DOHH2 (cell line): ENCODE measurements at regions not wholly inside any gene's neighbourhood (a gene's known extent, or its start where the extent isn't known, plus 50 kb on each side); places are given as distances from the start of the nearest gene placed in this dataset.

Experiments
- H3F3A ChIP-seq: fragments of 200-600 bp; sonication (generic), shearing (Covaris generic); 2 replicates; pipeline ENCODE4 v1.6.0; 2016; ENCODE audit warnings: antibody characterized with exemption, mild to moderate bottlenecking; ENCODE audit not compliant: control insufficient read depth, insufficient read depth
- H3K27ac ChIP-seq: fragments of 200-600 bp; sonication (generic); 2 replicates; pipeline ENCODE4 v1.5.1; 2014; ENCODE audit warnings: low read depth, mild to moderate bottlenecking, low read length, moderate library complexity
- H3K27me3 ChIP-seq: fragments of 200-600 bp; sonication (generic); 2 replicates; pipeline ENCODE4 v1.6.1; 2014; ENCODE audit warnings: mild to moderate bottlenecking, low read length, mixed read lengths; ENCODE audit not compliant: control insufficient read depth
- H3K36me3 ChIP-seq: fragments of 200-600 bp; sonication (generic); 2 replicates; pipeline ENCODE4 v1.6.1; 2014; ENCODE audit warnings: mild to moderate bottlenecking, low read length, moderate library complexity, mixed read lengths; ENCODE audit not compliant: control insufficient read depth
- H3K4me1 ChIP-seq: fragments of 200-600 bp; sonication (generic); 2 replicates; pipeline ENCODE4 v1.6.1; 2014; ENCODE audit warnings: mild to moderate bottlenecking, low read length, mixed read lengths; ENCODE audit not compliant: control insufficient read depth
- H3K4me2 ChIP-seq: fragments of 200-600 bp; sonication (generic); 2 replicates; pipeline ENCODE4 v1.6.0; 2014; ENCODE audit warnings: mild to moderate bottlenecking, low read length, moderate library complexity
- H3K4me3 ChIP-seq: fragments of 200-600 bp; sonication (generic); 2 replicates; pipeline ENCODE4 v1.5.1; 2014; ENCODE audit warnings: mild to moderate bottlenecking, low read length, mixed read lengths
- H3K79me2 ChIP-seq: fragments of 200-600 bp; sonication (generic); 2 replicates; pipeline ENCODE4 v1.6.1; 2014; ENCODE audit warnings: mild to moderate bottlenecking, low read length, mixed read lengths; ENCODE audit not compliant: control insufficient read depth
- H3K9me2 ChIP-seq: fragments of 200-600 bp; sonication (generic); replicated peaks from 2 replicates; pipeline ENCODE4 v1.6.1; 2014; ENCODE audit warnings: mild to moderate bottlenecking, low read length, mixed read lengths; ENCODE audit not compliant: control insufficient read depth
- H3K9me3 ChIP-seq: fragments of 200-600 bp; sonication (generic); 2 replicates; pipeline ENCODE4 v1.6.1; 2014; ENCODE audit warnings: antibody characterized with exemption, low read length, mixed read lengths; ENCODE audit not compliant: control insufficient read depth, insufficient read depth
- H4K20me1 ChIP-seq: fragments of 200-600 bp; sonication (generic); 2 replicates; pipeline ENCODE4 v1.6.0; 2014; ENCODE audit warnings: low read depth, mild to moderate bottlenecking, antibody characterized with exemption, low read length, moderate library complexity; ENCODE audit not compliant: control insufficient read depth, insufficient read depth
- EZH2phosphoT487 ChIP-seq: fragments of 200-600 bp; sonication (generic); IDR thresholded peaks from 2 replicates; pipeline ENCODE4 v1.6.1; 2017; ENCODE audit warnings: borderline replicate concordance, mild to moderate bottlenecking, antibody characterized with exemption, low read length, moderate library complexity, mixed read lengths
- TF ChIP-seq, protein P1 (sequence below): fragments of 200-600 bp; sonication (generic); IDR thresholded peaks from one replicate; pipeline ENCODE4 v1.5.1; 2014; ENCODE audit warnings: antibody characterized with exemption, mild to moderate bottlenecking, low read depth, low read length; ENCODE audit not compliant: poor library complexity, severe bottlenecking

DNA sequence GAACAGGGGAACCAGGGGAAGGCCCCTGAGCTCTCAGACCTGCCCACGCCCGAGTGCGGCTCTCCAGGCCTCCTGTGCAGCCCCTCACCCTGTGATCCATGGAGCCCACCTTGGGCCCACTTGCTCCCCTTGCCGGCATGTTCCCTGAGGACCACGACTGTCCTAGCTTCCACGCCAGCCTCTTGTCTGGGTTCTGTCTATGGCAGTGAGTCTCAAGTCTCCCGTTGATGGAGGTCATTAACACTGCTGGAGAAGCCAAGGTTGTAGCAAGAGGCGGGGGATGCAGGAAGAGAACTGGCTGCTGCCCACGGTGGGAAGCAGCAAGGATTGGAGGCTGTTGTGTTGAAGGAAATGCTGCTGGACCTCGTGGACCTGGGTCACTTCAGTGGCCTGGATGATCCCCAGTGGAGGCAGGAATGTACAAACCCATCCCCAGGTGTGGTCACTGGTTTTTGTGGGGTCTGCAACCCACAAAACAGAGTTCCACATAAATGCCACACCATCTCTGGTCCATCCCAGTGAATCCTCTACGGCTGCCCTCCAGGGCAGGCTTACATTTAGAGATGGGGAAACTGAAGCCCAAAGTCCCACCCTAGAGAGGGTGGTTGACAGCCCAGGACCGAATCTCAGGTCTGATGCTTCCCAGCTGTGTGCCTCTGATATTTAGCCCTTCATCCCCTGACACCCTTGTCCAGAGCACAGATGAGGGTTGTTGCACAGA is 150.3 kb downstream of the NDUFA10 start:
- H3F3A ChIP-seq, result no peaks in the 10 kb centered on the region
- no peaks in the 10 kb centered on the region for H3K9me3 ChIP-seq
- TF ChIP-seq, protein P1, sequence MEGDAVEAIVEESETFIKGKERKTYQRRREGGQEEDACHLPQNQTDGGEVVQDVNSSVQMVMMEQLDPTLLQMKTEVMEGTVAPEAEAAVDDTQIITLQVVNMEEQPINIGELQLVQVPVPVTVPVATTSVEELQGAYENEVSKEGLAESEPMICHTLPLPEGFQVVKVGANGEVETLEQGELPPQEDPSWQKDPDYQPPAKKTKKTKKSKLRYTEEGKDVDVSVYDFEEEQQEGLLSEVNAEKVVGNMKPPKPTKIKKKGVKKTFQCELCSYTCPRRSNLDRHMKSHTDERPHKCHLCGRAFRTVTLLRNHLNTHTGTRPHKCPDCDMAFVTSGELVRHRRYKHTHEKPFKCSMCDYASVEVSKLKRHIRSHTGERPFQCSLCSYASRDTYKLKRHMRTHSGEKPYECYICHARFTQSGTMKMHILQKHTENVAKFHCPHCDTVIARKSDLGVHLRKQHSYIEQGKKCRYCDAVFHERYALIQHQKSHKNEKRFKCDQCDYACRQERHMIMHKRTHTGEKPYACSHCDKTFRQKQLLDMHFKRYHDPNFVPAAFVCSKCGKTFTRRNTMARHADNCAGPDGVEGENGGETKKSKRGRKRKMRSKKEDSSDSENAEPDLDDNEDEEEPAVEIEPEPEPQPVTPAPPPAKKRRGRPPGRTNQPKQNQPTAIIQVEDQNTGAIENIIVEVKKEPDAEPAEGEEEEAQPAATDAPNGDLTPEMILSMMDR, result no peak
- TF ChIP-seq EZH2phosphoT487, result no peak
- H3K27me3 ChIP-seq, result no peaks in the 10 kb centered on the region
- H3K9me2 ChIP-seq, result no peaks in the 10 kb centered on the region
- no peaks in the 10 kb centered on the region for H4K20me1 ChIP-seq
- no peak overlapping the region for H3K27ac ChIP-seq
- no peaks in the 10 kb centered on the region for H3K79me2 ChIP-seq
- H3K4me3 ChIP-seq, result no peak overlapping the region
- no peak overlapping the region for H3K4me2 ChIP-seq
- H3K36me3 ChIP-seq, result no peaks in the 10 kb centered on the region
- H3K4me1 ChIP-seq, result peaks cover 8% of the 10 kb centered on the region

GRCh38 chr2:239873656-239874635 is 151.2 kb downstream of the NDUFA10 start:
- H3K4me2 ChIP-seq, result no peak overlapping the region

GRCh38 chr2:239871481-239872435 is 153.4 kb downstream of the NDUFA10 start:
- Histone ChIP-seq H3K9me3 (peaks cover 22% of the 10 kb centered on the region), H3K4me3 (no peak overlapping the region)

More at GRCh38 chr2:239873656-239874635, 151.2 kb downstream of the NDUFA10 start:
- TF ChIP-seq EZH2phosphoT487, result no peak
- TF ChIP-seq, protein P1, result no peak
- no peak overlapping the region for H3K4me3 ChIP-seq
- H3K27ac ChIP-seq, result no peak overlapping the region
- no peaks in the 10 kb centered on the region for H3K9me2 ChIP-seq
- H3F3A ChIP-seq, result no peaks in the 10 kb centered on the region
- peaks cover 8% of the 10 kb centered on the region for H3K4me1 ChIP-seq
- H3K9me3 ChIP-seq, result peaks cover under 1% of the 10 kb centered on the region; the same call in 1 of the 2 replicates
- no peaks in the 10 kb centered on the region for H3K79me2 ChIP-seq
- no peaks in the 10 kb centered on the region for H3K27me3 ChIP-seq
- H4K20me1 ChIP-seq, result no peaks in the 10 kb centered on the region
- no peaks in the 10 kb centered on the region for H3K36me3 ChIP-seq

More at GRCh38 chr2:239871481-239872435, 153.4 kb downstream of the NDUFA10 start:
- no peaks in the 10 kb centered on the region for H3K79me2 ChIP-seq
- H3K4me1 ChIP-seq, result no peaks in the 10 kb centered on the region
- no peak overlapping the region for H3K4me2 ChIP-seq
- no peaks in the 10 kb centered on the region for H3K9me2 ChIP-seq
- H3K27me3 ChIP-seq, result no peaks in the 10 kb centered on the region
- 0 out of 2 replicates have a peak, but pooled peaks cover 4% of the 10 kb centered on the region for H3F3A ChIP-seq
- no peaks in the 10 kb centered on the region for H3K36me3 ChIP-seq
- no peak overlapping the region for H3K27ac ChIP-seq
- no peaks in the 10 kb centered on the region for H4K20me1 ChIP-seq
- TF ChIP-seq, protein P1, result no peak
- TF ChIP-seq EZH2phosphoT487, result no peak
